Hematopoietic multipotent progenitor cell treated with erythropoietin and hydrocortisone succinate and interleukin-3 and kit ligand, for 8 days (in vitro differentiated cells): ENCODE measurements at regions not wholly inside any gene's neighbourhood (a gene's known extent, or its start where the extent isn't known, plus 50 kb on each side); places are given as distances from the start of the nearest gene placed in this dataset.
"Not testable (repeated sequence)": the region's sequence is repeated elsewhere in the genome, so short reads cannot be mapped to it uniquely, and the experiment has no call there.

ENCODE experiments used
- DNase-seq: peaks from one replicate; pipeline ENCODE4 v3.0.0-alpha.2; 2015

DNA sequence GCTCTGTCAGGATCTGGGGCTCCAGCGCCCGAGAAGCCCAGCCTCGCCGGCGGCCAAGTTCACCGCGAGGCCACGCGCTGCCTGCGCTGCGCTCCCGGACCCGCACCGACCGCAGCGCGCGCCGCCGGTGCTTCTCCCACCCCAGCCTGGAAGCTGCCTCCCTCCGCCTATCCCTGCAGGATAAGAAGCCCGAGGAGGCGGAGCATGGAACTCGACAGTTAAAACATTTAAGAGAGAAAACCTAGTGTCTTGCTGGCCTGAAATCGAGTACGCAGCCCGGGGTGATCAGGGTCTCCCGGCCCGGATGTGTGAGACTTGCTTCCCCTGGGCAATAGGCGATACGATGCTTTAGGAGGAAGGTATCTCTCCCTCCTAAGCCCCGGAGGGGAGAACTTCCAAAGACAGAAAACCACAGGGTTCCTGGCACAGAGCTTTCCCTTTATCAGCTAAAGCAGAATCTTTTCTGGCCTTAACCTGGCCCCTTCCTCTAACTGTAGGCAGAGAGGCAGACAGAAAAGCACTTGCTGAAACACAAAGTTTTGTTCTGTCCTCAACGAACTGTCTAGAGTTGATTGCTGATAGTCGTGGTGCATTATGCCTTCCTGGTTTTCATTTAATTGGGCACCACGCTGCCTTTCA lies 163.5 kb upstream of the PLGLB2 start:
- DNase-seq: peak; percentile 94

DNA sequence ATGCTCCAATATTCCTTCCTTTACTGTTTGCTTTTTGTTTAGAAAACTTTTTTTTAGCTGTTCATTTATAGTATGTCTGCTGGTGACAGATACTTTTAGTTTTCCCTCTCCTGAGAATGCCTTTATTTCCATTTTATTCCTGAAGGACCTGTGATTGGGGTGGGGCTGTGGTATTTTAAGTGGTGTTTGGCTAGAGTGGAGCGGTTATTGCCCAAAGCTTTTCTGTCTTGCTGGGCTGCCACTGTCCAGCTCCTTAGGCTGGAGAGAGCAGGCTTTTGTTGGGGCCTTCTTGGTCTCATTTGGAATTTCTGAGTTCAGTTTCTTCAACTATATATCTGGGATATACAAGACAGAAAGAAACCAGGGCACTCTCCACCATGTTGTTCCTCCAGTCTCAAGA lies 160.0 kb upstream of the PLGLB2 start:
- DNase-seq: not testable (repeated sequence)

DNA sequence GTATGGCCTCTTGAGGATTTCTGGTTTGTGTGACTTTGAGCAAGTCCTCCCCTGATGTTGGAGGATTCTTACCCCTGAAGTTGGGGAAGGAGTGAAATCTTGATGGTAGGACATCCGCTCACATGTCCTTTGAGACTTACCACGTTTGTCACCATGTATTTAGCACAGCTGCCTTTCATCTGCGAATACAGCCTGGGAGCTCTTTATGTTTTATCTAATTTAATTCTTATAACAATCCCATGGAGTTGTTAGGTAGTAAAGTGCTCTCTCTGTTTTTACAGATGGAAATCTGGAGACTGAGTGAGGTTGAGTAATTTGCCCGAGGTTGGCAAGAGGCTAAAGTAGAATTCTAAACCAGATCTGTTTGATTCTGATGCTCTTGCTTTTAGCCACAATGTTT lies 154.9 kb upstream of the PLGLB2 start:
- not testable (repeated sequence) for DNase-seq

DNA sequence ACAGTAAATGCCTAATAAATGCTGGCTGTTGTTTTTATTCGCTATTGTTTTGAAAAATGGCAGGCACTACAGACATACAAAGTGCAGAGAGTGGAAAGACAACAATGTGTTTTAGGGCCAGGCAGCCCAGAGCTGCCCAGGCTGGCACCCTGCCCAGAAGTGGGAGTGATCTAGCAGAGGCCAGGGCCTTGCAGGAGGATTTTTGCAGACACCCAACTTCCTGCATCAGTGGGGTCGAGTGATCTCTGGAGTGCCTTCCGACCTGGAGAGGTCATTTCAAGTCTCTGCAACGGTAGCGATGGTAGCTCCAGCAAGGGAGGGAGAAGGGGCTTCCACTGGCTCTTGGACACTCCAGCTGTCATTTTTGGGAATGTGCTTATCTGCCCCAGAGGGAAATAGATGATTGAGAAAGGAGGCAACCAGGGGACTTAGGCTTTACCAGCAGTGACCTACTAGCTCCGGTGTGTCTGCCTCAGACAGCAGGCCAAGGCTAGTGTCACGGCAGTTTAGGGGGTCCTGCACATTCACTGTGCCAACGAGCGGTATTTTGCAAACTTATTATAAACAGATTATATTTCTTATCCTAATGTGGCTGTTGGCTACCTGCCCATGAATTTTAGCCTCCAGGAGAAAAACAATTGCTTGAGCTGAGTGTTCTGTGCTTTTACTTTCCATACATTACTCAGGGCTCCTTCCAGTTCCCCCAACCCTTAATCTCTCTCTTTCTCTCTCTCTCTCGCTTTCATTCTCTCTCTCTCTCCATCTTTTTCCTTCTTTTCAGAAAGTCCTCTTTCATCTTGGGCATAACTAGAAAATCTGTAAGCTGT lies 153.9 kb upstream of the PLGLB2 start:
- peak; percentile 87 for DNase-seq

DNA sequence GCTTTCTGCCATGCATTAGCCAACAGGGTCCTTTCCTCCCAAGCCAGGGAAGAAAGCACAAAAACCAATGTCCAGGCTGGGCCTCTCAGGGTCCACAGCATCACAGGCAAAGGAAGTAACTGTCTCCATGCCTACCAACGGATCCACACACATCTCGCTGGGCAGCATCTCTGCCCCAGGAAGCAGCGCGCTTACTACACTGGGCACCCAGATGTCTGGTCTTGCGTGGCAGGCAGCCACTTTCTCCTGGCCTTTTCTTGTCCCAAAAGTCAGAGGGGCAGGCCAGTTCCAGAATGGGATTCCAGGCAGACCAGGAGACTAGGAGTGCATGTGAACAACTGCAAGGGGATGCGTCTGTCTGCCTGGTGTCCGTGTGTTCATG lies 153.3 kb upstream of the PLGLB2 start:
- DNase-seq: peak; percentile 1

DNA sequence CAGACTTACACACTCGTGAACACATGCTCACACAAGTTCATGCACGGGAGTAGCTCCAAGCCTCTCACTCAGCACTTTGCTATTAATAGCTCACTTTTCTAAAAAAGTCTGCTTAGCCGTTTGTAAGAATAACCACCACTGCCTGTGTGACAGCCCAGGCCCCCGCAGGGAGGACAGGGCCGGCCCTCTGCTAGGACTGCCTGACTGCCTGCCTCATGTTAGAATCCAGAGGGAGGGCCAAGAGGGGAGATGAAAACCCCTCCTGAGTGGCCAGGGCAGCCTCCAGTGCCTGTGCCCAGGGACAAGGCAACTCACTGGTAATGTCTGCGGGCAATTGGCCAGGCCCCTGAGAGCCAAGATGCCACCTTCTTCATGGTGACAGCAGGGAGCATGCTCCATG lies 152.9 kb upstream of the PLGLB2 start:
- peak; percentile 14 for DNase-seq

DNA sequence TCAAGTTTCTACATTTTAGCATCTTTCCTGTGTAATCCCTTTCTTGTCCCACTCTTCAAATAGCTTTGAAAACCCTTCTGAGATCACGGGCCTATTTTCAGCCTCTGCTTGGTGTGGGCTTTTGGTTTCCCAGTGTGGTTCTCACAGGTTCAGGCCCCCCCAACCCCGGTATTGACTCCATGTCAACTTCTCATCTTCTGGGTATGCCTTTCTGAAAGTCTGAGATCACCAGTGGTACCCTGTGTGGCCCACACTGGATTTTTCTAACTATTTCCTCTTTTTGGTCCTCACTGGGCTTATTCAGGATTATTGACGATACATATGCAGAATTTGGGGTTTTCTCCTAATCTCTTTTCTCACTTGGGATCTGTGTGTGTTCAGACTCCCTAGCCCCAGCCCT lies 146.9 kb upstream of the PLGLB2 start:
- not testable (repeated sequence) for DNase-seq

DNA sequence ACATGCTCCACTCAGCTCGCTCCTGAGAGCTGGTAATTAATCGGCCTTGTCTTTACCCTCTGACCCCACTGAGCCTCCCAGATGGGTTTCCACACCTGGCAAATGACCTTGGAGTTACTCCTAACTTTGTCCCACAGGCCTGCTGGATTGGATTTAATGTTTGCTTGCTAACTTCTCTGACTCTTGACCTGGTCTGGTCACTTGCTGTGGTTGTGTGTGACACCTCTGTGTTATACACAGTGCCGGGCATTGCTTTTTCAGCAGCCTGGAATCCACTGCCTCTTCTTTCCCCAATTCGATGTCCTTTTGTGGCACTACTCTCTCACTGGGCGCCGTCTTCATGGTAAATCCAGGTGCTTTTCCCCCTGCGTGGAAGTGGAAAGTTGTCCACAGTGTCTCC lies 145.8 kb upstream of the PLGLB2 start:
- DNase-seq: not testable (repeated sequence)

DNA sequence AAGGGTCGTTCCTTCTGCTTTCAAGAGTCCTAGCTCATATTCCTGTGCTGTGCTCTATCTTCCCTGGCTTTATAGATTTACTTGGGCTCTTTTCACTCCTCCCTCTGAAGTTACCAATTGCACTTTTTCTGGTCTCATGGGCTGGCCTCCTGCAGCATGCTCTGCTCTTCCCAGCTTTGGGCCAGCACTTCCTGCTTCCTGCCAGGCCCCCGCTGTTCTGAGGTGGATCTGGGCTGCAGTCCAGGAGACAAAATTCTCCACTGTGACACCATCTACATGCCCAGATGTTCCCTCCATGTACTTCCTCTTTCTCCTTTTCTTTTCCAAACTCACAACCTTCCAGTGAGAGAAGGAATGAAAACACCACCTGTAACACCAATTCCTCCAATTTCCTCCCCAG lies 145.2 kb upstream of the PLGLB2 start:
- DNase-seq: not testable (repeated sequence)

DNA sequence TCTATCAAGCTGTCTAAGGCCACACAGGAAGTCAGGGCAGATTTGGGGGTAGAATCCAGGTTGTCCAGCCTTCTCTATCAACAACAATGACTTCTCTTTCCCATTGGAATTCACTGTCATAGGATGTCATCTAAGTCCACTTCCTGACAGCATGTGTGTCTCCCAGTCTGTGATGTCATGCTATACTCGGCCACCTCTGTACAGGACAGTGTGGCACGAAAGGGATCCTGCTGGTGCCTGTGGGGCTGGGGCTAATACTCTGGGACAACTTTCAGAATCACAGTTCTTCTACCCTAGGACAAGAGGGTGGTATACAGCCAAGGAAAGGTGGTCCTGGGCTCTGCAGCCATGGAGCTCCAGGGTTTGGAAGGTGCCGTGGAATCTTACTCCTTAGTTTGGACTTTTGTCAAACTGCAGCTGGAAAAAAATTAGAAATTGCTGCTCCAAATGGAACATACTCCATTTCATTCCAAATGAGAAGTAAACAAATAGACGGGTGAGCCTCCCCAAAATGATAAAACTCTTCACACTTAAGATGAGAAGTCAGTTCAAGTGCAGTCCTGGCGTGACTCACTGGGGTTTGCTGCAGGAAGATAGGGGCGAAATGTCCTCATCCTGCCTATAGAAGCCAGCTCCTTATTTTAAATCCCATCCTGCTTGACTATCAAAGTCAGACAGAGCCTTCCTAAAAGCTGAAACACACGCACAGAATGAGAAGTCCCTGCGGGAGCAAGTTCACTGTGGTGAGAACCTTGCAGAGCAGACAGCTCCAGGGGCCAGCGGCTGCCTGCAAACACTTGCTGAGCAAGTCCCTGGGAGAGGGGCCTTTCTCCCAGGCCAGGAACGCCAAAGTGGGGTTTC lies 144.2 kb upstream of the PLGLB2 start:
- peak; percentile 76 for DNase-seq

DNA sequence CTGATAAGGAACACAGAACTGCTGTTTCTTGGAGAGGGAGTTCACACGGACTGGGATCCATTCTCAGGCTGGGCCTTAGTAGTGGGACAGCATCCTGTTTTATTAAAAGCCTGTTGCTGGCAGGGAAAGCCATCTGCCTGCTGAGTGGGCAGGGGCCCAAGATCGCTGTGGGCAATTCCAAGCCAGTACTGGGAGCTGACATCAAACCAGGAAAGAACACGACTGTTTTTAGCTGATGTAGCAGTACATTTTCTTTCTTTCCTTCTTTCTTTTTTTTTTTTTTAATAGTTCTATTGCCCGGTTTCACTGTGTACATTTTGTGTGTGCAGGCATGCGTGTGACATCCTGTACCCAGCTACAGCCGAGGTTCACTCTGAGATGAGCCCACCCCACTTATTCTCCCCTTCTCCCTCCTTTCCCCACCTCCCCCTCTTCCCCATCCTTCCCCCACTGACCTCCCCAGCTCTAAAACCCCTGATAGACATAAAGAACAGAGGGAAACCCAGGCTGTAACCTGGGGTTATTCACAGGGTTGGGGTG lies 143.5 kb upstream of the PLGLB2 start:
- peak; percentile 25 for DNase-seq

DNA sequence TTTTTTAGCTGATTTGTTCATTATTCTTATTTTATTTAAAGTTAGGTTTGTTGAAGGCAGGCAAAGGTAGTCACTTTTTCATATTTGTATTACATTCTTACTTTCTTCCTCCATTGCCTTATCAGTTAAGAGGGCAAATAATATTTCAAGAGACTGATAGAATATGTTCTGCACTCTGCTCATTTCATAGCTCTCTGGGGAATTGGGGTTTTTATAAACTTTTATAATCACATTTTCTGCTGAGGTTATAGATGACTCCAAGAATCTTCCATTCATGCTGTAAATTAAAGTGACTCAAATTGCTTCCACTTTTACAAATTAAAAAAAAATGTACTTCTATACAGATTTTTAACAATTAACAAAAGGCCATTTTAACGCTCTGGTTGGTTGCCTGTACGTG lies 142.9 kb upstream of the PLGLB2 start:
- DNase-seq: peak; percentile 1

DNA sequence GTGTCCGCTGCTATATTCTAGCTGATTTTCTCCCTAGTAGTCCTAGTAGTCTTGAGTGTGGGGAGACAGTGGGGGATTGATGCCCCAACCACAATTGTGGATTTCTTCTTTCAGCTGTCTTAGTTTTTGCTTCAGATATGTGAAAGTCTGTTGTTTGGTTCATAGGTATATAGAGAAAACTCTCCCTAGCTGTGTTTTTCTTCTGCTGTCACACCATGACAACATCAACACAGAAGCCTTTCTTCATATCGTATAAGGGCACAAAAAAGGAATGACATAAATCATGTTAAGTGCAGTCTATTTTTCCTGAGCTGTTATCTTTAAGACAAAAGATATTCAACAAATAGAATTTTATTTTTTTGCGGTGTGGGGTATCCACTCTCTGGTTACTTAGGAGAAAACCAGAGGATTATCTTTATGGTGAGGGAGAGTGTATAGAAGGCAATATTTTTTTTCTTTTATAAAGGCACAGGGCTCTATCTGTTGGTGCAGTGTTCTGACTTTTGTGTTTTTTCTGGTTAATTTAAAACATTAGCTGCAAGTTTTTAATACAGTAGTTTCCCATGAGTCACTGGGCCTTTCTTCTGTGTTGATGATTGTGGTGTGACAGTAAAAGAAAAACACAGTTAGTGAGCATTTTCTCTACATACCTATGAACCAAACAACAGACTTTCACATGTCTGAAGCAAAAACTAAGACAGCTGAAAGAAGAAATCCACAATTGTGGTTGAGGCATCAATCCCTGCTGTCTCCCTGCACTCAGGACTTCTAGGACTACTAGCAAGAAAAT lies 139.3 kb upstream of the PLGLB2 start:
- DNase-seq: not testable (repeated sequence)

DNA sequence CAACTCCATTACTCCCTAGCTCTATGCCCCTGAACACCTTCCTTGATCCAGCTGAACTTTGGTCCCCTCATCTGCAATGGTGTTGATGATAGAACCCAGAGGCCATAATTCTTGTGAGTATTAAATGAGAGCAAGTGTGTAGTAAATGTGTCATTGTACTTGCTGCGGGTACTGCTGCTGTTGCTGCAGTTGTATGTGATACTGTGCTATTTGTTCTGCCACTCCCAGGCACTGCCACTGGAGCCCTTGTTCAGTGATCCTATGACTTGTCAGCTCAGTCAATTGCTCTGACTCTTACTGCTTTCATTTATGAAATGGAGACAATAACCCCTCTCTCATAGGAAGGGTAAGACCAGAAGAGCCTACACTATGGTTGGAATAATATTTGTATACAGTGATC lies 136.9 kb upstream of the PLGLB2 start:
- not testable (repeated sequence) for DNase-seq

DNA sequence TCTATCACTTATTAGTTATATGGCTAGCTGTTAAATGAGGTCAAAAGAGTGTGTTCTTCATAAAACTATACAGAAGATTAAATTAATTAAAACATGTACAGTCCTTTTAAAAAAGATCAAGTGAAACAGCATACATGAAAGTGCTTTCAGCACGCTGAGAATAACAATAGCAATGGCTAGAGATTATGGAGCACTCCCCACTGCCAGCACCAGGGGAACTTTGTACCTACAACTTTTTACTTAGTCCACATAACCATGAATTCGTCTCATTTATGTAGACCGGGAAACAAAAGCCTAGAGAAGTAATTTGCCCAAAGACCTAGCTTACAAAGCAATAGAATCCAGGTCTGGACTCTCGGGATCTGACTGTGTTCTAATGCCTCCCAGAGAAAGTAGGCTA lies 136.5 kb upstream of the PLGLB2 start:
- not testable (repeated sequence) for DNase-seq

DNA sequence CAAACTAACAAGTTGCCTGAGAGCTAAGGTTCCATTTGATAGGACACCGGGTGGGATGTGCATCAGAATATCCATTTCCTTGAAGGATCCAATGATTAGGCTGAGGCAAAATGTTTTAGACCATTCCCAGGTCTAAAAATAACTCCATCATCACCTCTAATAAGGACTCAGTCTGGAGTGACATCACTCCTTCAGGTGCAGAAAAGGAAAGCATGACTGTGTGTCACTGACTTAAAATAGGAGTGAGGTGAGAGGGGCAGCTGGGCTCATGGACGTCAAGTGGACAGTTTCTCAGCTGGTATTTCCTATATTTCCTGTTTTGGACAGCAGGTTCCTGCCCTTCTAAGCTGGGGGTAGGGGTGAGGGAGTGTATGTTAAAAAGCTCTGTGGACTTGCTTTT lies 135.9 kb upstream of the PLGLB2 start:
- DNase-seq: not testable (repeated sequence)

DNA sequence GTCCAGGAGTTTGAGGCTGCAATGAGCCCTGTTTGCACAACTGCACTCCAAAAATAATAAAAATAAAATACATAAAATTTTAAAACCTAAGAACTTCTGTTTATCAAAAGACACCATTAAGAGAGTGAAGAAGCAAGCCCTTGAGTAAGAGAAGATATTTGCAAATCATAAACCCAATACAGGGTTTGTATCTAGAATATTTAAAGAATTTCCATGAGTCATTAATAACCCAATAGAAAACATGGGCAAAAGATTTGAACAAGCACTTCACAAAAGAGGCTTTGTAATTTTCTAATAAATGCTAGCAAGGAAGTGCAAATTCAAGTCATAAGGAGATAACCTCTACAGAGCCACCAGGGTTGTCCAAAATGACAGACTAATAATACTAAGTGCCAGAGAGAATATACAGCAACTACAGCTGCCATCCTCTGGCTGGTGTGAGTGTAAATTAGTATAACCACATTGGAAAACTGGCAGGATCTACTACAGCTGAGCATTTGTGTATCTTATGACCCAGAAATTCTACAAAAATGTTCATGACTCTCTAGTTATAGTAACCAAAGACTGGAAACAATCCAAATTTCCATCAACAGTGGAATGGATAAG lies 133.0 kb upstream of the PLGLB2 start:
- not testable (repeated sequence) for DNase-seq

DNA sequence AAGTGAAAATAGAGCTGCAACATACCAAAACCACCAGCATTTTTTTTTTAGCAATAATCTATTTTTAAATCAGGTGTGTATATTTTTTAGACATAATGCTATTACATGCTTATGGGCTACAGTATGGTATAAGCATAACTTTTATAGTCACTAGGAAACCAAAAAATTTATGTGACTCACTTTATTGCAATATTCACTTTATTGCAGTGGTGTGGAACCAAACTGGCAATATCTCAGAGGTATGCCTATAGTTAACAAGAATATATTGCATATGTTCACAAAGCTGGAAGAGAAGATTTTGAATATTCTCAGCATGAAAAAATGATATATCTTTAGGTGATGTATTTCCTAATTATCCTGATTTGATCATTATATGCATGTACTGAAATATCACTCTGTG lies 128.8 kb upstream of the PLGLB2 start:
- not testable (repeated sequence) for DNase-seq

DNA sequence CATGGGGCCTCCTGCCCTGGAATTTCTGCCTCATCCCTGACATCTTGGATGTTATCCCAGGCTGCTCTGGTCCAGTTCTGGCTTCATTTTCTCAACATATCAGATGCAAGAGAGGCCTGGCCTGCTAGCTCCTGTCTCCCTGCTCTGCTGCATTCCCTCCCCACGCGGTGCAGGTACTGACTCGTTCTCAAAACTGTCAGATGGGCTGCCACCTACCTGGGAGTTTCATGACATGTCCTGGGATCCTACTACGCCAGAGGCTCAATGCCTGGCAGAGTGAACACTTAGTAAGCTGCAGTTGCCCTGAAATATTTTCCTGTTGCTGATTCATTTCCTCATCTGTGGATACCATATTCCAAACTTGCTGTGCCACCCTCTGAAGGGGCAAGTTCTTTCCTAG lies 126.7 kb upstream of the PLGLB2 start:
- DNase-seq: not testable (repeated sequence)

DNA sequence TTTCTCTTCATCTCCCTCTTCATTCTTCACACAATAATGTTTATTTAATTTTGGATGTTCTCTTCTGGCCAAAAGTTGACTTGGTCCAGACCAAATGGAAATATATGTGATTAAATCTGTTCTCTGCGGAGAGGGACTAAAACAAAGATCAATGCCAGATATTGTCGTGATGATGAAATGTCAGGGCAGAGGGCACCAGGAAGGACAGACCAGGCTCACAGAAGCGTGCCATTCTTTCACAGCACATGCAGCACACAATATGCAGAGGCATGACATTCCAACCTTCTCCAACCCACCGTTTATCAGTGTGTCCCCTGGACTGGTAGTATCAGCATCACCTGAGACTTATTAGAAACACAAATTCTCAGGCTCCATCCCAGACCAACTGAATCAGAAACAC lies 125.2 kb upstream of the PLGLB2 start:
- DNase-seq: not testable (repeated sequence)

DNA sequence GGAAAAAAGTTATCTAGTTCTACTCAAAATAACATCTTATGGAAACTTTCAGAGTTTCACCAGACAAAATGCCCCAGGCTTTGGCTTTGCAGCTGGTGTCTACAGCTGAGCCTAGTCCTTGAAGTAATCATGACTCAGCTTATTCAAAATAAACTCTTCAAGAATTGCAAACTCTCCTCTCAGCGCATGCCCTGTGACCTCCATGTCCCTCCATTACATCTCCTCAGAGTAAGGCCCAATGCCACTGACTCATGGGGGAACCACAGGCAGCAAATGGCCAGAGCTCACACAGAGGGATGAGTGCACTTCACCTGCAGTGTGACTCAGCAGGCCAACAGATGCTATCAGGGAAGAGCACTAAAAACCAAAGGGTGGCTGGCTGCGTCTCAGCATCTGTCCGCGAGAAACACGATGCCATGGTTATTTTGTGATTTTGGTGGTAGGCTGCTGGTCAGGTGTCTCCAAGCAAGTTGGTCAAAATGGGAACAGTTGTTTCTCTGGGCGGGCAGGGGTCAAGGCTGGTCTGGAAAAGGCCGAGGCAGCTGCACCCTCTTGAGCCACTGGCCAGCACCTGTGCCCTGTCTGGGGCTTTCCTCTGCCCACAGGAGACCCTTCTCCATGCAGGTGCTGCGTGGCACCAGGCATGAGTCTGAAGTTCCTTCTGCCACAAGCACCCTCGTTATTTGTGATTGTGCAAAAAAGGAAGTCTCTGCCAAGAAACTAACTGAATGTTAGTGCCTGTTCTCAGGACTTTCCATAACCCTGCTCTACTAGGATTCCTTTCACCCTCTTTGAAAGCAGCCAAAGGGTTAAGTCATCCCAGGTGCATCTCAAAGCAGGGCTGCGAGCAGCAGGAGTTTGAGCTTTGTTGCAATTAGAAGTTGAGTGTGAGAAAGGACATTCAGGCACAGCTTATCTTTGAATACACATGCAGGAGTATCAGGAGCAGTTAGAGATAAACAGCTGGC lies 118.1 kb upstream of the PLGLB2 start:
- peak; percentile 53 for DNase-seq
